HCT116 (cell line): ENCODE measurements at regions not wholly inside any gene's neighbourhood (a gene's known extent, or its start where the extent isn't known, plus 50 kb on each side); places are given as distances from the start of the nearest gene placed in this dataset.

Experiments
- ATAC-seq: fragments of 200-7000 bp; cut with Tn5 transposase; 2 replicates; pipeline ENCODE4 v1.9.1; 2020; ENCODE audit warnings: mild to moderate bottlenecking, moderate library complexity
- BruUV-seq: library from RNA; stranded (reverse); fragments of 400-500 nt; replicated peaks from 2 replicates; lab custom pipeline; 2021; lab: Mats Ljungman, UMichigan
- CTCF ChIA-PET: fragments of 300-600 bp; sonication (Branson Sonifier 250); formaldehyde crosslinking; loops from one replicate; lab custom pipeline; 2021; ENCODE audit warnings: antibody characterized with exemption; lab: Charles Lee
- POLR2A ChIA-PET: fragments of 300-600, 350-600 bp; sonication (Branson Sonifier 250); formaldehyde crosslinking; loops from one replicate; lab custom pipeline; 2021; ENCODE audit warnings: antibody characterized with exemption; lab: Charles Lee
- RAD21 ChIA-PET, 2 experiments: fragments of 300-600 bp; sonication (Branson Sonifier 250); formaldehyde crosslinking; loops; one replicate each; lab custom pipeline; 2023; ENCODE audit warnings: low total read pairs in 2 of 2; ENCODE audit not compliant: uncharacterized antibody in 2 of 2, unreplicated experiment in 2 of 2, low non-redundant PET in 1 of 2; lab: Charles Lee
- DNase-seq: peaks from one replicate; pipeline ENCODE4 v3.0.0-alpha.2; 2010; ENCODE audit warnings: low read depth, low spot score
- H2AFZ ChIP-seq: fragments of 200-600 bp; shearing (Covaris generic), sonication (generic); 2 replicates; pipeline ENCODE4 v1.6.1; 2017; ENCODE audit warnings: low read depth, mixed run types, mixed read lengths, antibody characterized with exemption, low read length; ENCODE audit not compliant: poor library complexity, severe bottlenecking
- H3K27ac ChIP-seq: 2 replicates; pipeline ENCODE4 v1.5.1; 2012; ENCODE audit warnings: low read depth, low read length
- H3K27me3 ChIP-seq: fragments of 200-600 bp; sonication (generic); 2 replicates; pipeline ENCODE4 v1.6.1; 2016; ENCODE audit warnings: mixed run types, low read length, mixed read lengths; ENCODE audit not compliant: insufficient read depth
- H3K36me3 ChIP-seq, 2 experiments: fragments of 200-500 bp in 1 of 2; fragments of 200-600 bp in 1 of 2; sonication (Bioruptor generic) in 1 of 2; sonication (generic) in 1 of 2; 2 replicates each; pipeline versions ENCODE4 v1.5.1 to v1.6.1; 2014 to 2016; ENCODE audit warnings: low read length in 2 of 2, inconsistent platforms in 1 of 2, mixed read lengths in 1 of 2, mixed run types in 1 of 2; ENCODE audit not compliant: insufficient read depth in 2 of 2, control insufficient read depth in 1 of 2
- H3K4me1 ChIP-seq, 2 experiments: fragments of 200-600 bp in 1 of 2; sonication (generic) in 1 of 2; 2 replicates each; pipeline versions ENCODE4 v1.5.1 to v1.6.1; 2012 to 2017; ENCODE audit warnings: low read length in 2 of 2, inconsistent platforms in 1 of 2, mild to moderate bottlenecking in 1 of 2, mixed read lengths in 1 of 2, mixed run types in 1 of 2, moderate library complexity in 1 of 2; ENCODE audit not compliant: insufficient read depth in 2 of 2, control insufficient read depth in 1 of 2
- H3K4me2 ChIP-seq: fragments of 200-600 bp; sonication (generic); 2 replicates; pipeline ENCODE4 v1.6.1; 2017; ENCODE audit warnings: mixed run types, low read length, mixed read lengths
- H3K4me3 ChIP-seq, 2 experiments: fragments of 200-600 bp in 1 of 2; sonication (generic) in 1 of 2; replicated peaks in 1 of 2; 2 replicates each; pipeline ENCODE4 v1.5.1; 2011 to 2016; ENCODE audit warnings: low read length in 2 of 2, control low read depth in 1 of 2, low read depth in 1 of 2, mild to moderate bottlenecking in 1 of 2, mixed read lengths in 1 of 2, mixed run types in 1 of 2
- H3K79me2 ChIP-seq: fragments of 200-600 bp; sonication (generic); 2 replicates; pipeline ENCODE4 v1.6.1; 2017; ENCODE audit warnings: mild to moderate bottlenecking, mixed run types, low read length, moderate library complexity, mixed read lengths; ENCODE audit not compliant: insufficient read depth
- H3K9ac ChIP-seq: fragments of 200-600 bp; sonication (generic); 2 replicates; pipeline ENCODE4 v1.6.1; 2016; ENCODE audit warnings: low read length, mixed read lengths
- H3K9me2 ChIP-seq: fragments of 200-600 bp; sonication (generic), shearing (Covaris generic); 2 replicates; pipeline ENCODE4 v1.6.1; 2017; ENCODE audit warnings: mixed run types, mild to moderate bottlenecking, moderate library complexity; ENCODE audit not compliant: insufficient read depth
- H3K9me3 ChIP-seq, 2 experiments: fragments of 200-500 bp in 1 of 2; fragments of 200-600 bp in 1 of 2; sonication (Bioruptor generic) in 1 of 2; sonication (generic) in 1 of 2; 2 replicates each; pipeline ENCODE4 v1.6.1; 2014 to 2017; ENCODE audit warnings: low read length in 2 of 2, mixed read lengths in 2 of 2, inconsistent platforms in 1 of 2, low read depth in 1 of 2, mild to moderate bottlenecking in 1 of 2, mixed run types in 1 of 2, moderate library complexity in 1 of 2; ENCODE audit not compliant: control insufficient read depth in 1 of 2, insufficient read depth in 1 of 2
- H4K20me1 ChIP-seq: fragments of 200-600 bp; sonication (generic), shearing (Covaris generic); 2 replicates; pipeline ENCODE4 v1.6.1; 2017; ENCODE audit warnings: mixed run types, mild to moderate bottlenecking, moderate library complexity; ENCODE audit not compliant: insufficient read depth
- CBX3 ChIP-seq: IDR thresholded peaks from 2 replicates; pipeline ENCODE4 v1.6.1; 2012; ENCODE audit warnings: low read depth
- CEBPB ChIP-seq: IDR thresholded peaks from 2 replicates; pipeline ENCODE4 v1.6.1; 2012; ENCODE audit warnings: low read depth
- FOSL1 ChIP-seq: IDR thresholded peaks from 2 replicates; pipeline ENCODE4 v1.6.1; 2012; ENCODE audit warnings: low read depth
- POLR2AphosphoS5 ChIP-seq: IDR thresholded peaks from 2 replicates; pipeline ENCODE4 v1.6.1; 2011; ENCODE audit warnings: mild to moderate bottlenecking, low read depth, low read length, moderate library complexity
- REST ChIP-seq: IDR thresholded peaks from 2 replicates; pipeline ENCODE4 v1.6.1; 2012; ENCODE audit warnings: low read depth
- SIN3A ChIP-seq: IDR thresholded peaks from 2 replicates; pipeline ENCODE4 v1.6.1; 2012; ENCODE audit warnings: low read depth
- SRF ChIP-seq: IDR thresholded peaks from 2 replicates; pipeline ENCODE4 v1.6.1; 2012; ENCODE audit warnings: low read depth
- TCF7L2 ChIP-seq: IDR thresholded peaks from 2 replicates; pipeline ENCODE4 v1.7.0; 2011; ENCODE audit warnings: borderline replicate concordance, inconsistent platforms; ENCODE audit not compliant: insufficient read depth, insufficient read length; ENCODE audit errors: extremely low read depth
- YY1 ChIP-seq: IDR thresholded peaks from 2 replicates; pipeline ENCODE4 v1.6.1; 2011; ENCODE audit warnings: low read length, low read depth, moderate library complexity, mild to moderate bottlenecking; ENCODE audit not compliant: insufficient replicate concordance; ENCODE audit errors: extremely low read depth
- ZFX ChIP-seq: fragments of 450-650 bp; IDR thresholded peaks from 2 replicates; pipeline ENCODE4 v1.6.1; 2017
- intact Hi-C: fragments of 100-400 bp; cut with micrococcal nuclease; formaldehyde crosslinking; loops from 2 replicates; pipeline ENCODE4 v1.10.0; 2022
- TF ChIP-seq, protein P1 (sequence below), 3 experiments: fragments of 200-600 bp in 1 of 3; sonication (generic) in 1 of 3; IDR thresholded peaks in 2 of 3; conservative IDR thresholded peaks in 1 of 3; 2 replicates each; pipeline ENCODE4 v1.5.1; 2012 to 2017; ENCODE audit warnings: low read depth in 2 of 3, low read length in 2 of 3, antibody characterized with exemption in 1 of 3, borderline replicate concordance in 1 of 3, control low read depth in 1 of 3, mild to moderate bottlenecking in 1 of 3, mixed read lengths in 1 of 3, mixed run types in 1 of 3, moderate library complexity in 1 of 3; ENCODE audit not compliant: insufficient read depth in 1 of 3
- TF ChIP-seq, protein P2 (sequence below): IDR thresholded peaks from 2 replicates; pipeline ENCODE4 v1.6.1; 2011; ENCODE audit warnings: mild to moderate bottlenecking, low read length, moderate library complexity; ENCODE audit not compliant: insufficient replicate concordance; ENCODE audit errors: extremely low read depth
- TF ChIP-seq, protein P3 (sequence below): IDR thresholded peaks from 2 replicates; pipeline ENCODE4 v1.6.1; 2012

GRCh38 chr5:20497356-20497755 is 509.4 kb upstream of the CDH18 start:
- RAD21 ChIA-PET, result no interaction called here
- H2AFZ ChIP-seq, result no peak overlapping the region
- POLR2A ChIA-PET, result no interaction called here
- no peak overlapping the region for H3K4me3 ChIP-seq
- no peaks in the 10 kb centered on the region for H3K27me3 ChIP-seq
- TF ChIP-seq SRF, result no peak
- TF ChIP-seq TCF7L2, result no peak
- no peak for TF ChIP-seq CEBPB
- TF ChIP-seq POLR2AphosphoS5, result no peak
- H3K27ac ChIP-seq, result no peak overlapping the region
- CTCF ChIA-PET, result no interaction called here
- DNase-seq (no peak), ATAC-seq (no peak)
- no TSS peak for BruUV-seq
- peaks cover 13 to 15% of the 10 kb centered on the region in 2 experiments; a peak in 2 of 4 replicates for H3K9me3 ChIP-seq
- H3K36me3 ChIP-seq, result no peaks in the 10 kb centered on the region; a peak in 1 of 4 replicates
- no peak overlapping the region for H3K4me2 ChIP-seq
- no peaks in the 10 kb centered on the region for H3K9me2 ChIP-seq
- no peaks in the 10 kb centered on the region for H3K4me1 ChIP-seq
- intact Hi-C loops, result no loop called here
- H4K20me1 ChIP-seq, result no peaks in the 10 kb centered on the region
- no peaks in the 10 kb centered on the region for H3K79me2 ChIP-seq
- no peak overlapping the region for H3K9ac ChIP-seq

DNA sequence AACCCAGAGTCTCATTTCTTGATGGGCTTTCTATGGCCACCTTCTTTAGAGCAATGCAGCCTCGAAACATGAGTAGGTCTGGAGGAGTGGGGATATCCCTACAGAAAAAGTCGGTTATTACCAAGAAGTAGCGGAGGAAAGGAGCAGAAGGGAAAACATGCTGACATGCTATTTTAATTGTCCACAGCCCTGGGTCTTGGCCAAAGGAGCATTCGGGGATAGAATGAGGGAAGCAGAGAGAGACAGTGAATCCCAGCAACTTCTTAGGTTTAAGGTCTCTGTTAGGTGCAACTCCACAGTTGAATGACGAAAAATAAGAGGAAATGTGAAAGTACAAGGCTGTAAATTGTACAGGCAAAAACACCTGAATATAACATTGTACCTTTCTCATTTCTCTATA is 506.7 kb upstream of the CDH18 start:
- no peak overlapping the region for H2AFZ ChIP-seq
- no peaks in the 10 kb centered on the region for H3K9me2 ChIP-seq
- ATAC-seq (no peak), DNase-seq (no peak)
- no peaks in the 10 kb centered on the region for H3K27me3 ChIP-seq
- no peaks in the 10 kb centered on the region; a peak in 1 of 4 replicates for H3K36me3 ChIP-seq
- RAD21 ChIA-PET, result no interaction called here
- no TSS peak for BruUV-seq
- H3K4me3 ChIP-seq, result no peak overlapping the region
- POLR2A ChIA-PET, result no interaction called here
- H3K27ac ChIP-seq, result no peak overlapping the region
- intact Hi-C loops, result no loop called here
- no peak overlapping the region for H3K4me2 ChIP-seq
- no peaks in the 10 kb centered on the region for H3K4me1 ChIP-seq
- H3K9ac ChIP-seq, result no peak overlapping the region
- H4K20me1 ChIP-seq, result no peaks in the 10 kb centered on the region
- H3K79me2 ChIP-seq, result no peaks in the 10 kb centered on the region
- peaks cover 13 to 19% of the 10 kb centered on the region in 2 experiments; a peak in 2 of 4 replicates for H3K9me3 ChIP-seq
- CTCF ChIA-PET, result no interaction called here
- TF ChIP-seq YY1, result no peak
- TF ChIP-seq FOSL1, result no peak
- TF ChIP-seq ZFX, result no peak
- TF ChIP-seq, protein P1, sequence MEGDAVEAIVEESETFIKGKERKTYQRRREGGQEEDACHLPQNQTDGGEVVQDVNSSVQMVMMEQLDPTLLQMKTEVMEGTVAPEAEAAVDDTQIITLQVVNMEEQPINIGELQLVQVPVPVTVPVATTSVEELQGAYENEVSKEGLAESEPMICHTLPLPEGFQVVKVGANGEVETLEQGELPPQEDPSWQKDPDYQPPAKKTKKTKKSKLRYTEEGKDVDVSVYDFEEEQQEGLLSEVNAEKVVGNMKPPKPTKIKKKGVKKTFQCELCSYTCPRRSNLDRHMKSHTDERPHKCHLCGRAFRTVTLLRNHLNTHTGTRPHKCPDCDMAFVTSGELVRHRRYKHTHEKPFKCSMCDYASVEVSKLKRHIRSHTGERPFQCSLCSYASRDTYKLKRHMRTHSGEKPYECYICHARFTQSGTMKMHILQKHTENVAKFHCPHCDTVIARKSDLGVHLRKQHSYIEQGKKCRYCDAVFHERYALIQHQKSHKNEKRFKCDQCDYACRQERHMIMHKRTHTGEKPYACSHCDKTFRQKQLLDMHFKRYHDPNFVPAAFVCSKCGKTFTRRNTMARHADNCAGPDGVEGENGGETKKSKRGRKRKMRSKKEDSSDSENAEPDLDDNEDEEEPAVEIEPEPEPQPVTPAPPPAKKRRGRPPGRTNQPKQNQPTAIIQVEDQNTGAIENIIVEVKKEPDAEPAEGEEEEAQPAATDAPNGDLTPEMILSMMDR (IDR thresholded peaks at IDR 0.05 in 2 of 3, conservative IDR thresholded peaks at IDR 0.05 in 1 of 3; ENCODE audit: borderline replicate concordance in 1 of 3, insufficient read depth in 1 of 3, low read depth in 2 of 3, low read length in 2 of 3), result no peak
- TF ChIP-seq, protein P2, sequence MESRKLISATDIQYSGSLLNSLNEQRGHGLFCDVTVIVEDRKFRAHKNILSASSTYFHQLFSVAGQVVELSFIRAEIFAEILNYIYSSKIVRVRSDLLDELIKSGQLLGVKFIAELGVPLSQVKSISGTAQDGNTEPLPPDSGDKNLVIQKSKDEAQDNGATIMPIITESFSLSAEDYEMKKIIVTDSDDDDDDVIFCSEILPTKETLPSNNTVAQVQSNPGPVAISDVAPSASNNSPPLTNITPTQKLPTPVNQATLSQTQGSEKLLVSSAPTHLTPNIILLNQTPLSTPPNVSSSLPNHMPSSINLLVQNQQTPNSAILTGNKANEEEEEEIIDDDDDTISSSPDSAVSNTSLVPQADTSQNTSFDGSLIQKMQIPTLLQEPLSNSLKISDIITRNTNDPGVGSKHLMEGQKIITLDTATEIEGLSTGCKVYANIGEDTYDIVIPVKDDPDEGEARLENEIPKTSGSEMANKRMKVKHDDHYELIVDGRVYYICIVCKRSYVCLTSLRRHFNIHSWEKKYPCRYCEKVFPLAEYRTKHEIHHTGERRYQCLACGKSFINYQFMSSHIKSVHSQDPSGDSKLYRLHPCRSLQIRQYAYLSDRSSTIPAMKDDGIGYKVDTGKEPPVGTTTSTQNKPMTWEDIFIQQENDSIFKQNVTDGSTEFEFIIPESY, result no peak
- TF ChIP-seq, protein P3, sequence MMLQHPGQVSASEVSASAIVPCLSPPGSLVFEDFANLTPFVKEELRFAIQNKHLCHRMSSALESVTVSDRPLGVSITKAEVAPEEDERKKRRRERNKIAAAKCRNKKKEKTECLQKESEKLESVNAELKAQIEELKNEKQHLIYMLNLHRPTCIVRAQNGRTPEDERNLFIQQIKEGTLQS, result no peak
- no peak for TF ChIP-seq SIN3A
- no peak for TF ChIP-seq TCF7L2
- TF ChIP-seq REST, result no peak
- TF ChIP-seq CBX3, result no peak
